HG03342 (cell line): ENCODE measurements at regions not wholly inside any gene's neighbourhood (a gene's known extent, or its start where the extent isn't known, plus 50 kb on each side); places are given as distances from the start of the nearest gene placed in this dataset.

ENCODE experiments used
- ATAC-seq: cut with Tn5 transposase; IDR thresholded peaks from one replicate; pipeline ENCODE4 v1.9.1; 2021; ENCODE audit warnings: mild to moderate bottlenecking, moderate library complexity; ENCODE audit not compliant: unreplicated experiment

DNA sequence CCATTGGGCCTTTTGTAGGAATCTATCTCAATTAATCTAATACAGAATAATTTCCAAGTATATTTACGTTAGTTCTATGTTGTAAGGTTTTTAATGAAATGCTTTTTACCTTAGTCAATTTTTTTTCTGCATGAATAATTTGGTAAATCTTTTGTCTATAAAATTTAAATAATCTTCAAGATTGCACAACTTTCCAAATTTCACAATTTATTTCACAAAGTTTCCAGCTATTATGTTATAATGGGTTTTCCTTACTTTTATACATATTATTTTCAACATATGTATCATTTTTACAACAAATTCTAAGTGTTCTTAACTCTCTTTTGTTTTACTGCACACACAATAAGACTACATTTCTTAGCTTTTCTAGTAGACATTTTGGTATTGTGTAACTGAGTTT, 470.7 kb downstream of the ETV1 start:
- ATAC-seq, result no peak

DNA sequence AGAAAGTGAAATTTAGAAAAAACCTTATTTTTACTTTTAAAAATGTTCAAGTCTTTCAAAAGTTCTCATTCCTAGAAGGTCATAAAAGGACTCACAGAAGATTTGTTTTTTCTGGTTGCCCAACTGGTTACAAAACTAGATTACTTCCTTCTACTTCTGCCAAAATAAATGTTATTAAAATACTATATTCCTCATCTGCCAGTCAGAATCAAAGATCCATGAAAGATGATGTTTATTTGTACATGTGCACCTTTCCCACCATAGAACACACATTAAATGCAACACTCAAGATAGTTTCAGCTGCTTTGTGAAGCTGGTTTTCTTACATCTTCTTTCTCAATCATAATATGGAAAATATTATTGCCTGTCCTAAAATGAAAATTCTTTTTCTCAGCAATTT, 465.4 kb downstream of the ETV1 start:
- no peak for ATAC-seq

DNA sequence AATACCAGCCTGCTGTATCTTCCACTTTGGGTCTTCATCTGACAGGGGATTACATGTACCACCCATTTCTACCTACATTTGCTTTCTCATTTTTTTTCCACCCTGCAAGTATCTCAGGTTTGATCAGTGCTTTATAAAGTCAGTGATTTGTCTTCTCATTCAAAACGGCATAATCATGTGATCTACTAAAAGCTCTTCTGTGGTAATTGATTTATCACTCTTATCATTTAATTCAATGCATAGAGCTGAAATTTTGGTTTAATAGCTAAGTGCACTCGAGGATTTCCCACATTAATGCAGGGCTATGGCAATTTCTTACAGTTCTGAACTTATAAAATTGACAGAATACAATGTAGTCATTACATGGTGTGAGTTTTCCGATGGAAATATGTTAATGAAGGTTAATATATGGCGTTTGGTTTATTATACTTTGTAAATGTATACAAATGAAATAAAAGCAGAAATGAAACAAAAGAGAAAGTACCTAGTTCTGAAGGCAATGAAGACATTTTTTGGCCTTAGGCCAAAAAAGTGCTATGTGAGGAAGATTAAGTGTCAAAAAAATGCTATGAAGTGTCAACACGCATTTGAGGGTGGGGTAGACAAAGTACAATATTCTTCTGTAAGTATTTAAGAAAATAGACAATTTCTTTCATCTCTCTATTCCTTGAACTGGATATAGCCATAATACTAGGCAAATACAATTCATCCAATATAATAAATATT, 457.3 kb downstream of the ETV1 start:
- no peak for ATAC-seq

DNA sequence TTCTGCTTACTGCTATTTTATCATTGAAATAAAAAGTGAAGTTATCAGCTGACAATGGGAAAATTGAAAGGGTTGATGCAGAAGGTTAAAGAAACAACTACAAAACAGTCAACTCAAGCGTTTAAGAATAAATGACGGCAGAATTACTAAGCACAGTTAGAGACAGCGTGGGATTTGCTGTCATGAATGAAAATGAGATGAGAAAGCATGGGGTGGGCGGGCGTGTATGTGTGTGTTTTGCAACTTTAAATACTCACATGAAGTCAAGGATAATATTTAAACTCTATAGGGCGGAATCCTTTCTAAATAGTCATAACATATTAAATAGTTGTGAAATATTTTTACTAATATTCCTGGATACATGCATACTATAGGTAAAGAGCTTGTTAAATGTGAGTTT, 450.8 kb downstream of the ETV1 start:
- no peak for ATAC-seq

DNA sequence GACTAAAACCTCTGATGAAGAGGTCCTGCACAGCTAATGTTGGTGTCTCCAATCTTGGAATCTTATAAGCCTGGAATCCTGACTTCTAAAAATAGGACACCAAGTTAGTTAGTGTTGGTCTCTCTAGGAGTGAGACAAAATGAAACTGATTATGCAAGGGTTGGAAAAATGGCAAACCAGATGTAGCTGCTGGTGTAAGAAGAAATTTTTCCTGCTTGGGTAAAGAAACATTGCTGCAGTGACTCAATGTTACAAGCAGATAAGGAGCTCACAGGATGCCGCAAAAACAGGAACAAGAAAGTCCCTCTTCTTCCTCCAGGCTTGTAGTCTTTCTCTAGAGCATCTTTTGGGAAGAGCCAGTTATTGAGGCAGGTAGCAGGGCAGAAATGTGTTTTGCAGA, 449.0 kb downstream of the ETV1 start:
- ATAC-seq, result no peak

DNA sequence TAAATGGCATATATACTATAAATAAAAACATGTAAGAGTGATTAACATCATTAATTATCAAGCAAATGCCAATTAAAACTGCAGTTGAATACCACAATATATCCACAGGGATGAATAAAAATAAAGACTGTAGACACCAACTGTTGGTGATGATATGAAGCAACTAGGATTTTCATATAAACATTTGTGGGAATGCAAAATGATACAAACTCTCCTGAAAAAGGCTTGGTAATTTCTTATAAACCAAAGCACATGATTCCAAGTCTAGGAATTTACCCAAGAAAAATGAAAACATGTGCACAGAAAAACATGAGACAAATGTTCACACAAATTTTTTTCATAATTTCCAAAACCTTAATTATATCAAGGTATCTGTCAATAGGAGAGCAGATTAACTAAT, 448.1 kb downstream of the ETV1 start:
- no peak for ATAC-seq

DNA sequence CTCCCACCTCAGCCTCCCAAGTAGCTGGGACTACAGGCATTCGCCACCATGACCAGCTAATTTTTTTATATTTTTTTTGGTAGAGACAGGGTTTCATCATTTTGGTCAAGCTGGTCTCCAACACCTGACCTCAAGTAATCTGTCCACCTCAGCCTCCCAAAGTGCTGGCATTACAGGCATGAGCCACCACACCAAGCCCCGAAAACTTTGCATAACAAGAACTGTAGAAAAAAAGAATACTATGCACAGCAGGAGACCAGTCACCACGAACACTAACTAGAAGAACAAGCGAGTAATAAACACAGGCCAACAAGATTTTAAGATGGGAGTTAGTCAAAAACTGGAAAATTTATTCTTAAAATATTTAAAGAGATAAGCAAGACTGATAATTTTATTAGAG, 447.0 kb downstream of the ETV1 start:
- no peak for ATAC-seq

DNA sequence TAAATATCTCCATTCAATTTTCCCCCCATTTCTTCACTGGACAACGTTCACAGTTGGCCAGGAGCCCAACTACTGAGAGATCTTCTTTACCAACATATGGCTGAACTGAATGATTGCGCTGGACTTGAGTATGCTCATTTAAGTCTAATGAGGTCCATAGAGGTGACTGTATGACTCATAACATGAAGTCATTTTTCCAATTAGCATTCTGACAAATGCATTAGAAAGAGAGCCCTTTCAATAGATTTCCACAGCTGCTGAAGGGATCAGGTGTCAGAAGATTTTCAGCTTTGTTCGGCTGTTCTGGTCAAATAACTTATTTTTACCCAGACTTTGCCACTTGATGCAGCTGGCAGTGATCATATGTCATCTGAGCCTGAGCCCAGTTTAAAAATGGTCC, 438.0 kb downstream of the ETV1 start:
- ATAC-seq, result no peak

DNA sequence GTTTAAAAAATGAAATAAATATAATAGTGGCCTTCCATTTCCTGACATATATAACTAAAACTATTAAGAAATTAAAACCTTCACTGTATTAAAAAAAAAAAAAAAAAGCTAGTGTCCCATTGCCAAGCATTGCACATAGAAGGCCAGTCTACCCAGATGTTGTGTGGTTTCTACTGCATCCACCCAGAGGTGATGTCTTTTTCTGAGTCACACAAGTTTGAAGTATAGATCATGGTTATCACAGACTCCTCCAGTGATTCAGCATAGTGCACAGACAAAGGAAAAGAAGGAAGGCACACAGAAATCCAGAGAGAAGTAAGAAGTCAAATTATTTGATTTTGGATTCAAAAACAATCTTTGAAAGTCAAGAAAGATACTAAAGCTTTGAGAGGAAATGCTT, 429.0 kb downstream of the ETV1 start:
- no peak for ATAC-seq

DNA sequence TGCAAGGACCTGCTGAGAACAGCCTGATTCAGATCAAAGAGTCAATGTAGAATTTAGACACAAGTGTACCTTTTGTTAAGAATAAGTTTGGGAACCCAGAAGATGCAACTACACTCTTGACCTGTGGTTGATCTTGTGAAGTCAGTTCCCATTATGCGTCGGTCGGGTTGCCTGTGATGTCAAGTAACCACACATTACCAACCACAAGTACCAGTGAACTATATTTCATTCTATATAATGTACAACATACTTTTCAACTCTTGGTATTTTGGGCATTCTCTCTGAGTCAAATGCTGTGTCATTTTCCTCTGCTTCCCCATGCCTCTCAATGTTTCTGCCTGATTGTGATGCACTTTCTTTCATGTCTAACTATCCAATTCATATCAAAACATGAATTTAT, 426.2 kb downstream of the ETV1 start:
- no peak for ATAC-seq

DNA sequence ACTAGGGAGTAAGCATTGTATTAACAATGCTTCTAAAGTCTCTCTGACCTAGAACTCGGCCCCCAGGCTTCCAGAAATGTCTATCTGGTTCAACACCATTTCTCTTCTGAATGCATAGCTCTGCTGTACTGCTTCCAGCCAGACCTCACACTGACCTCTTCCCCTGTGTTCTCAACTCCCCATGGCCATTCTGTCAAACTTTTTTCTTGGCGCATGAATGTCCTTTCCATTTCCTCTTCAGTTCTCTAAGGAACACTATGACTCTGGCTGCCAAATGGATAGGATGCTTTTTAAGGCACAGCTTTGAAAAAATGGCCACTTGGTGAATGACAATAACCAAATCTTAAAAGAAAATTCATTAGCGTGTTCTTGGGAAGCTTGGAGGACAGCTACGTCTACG, 425.8 kb downstream of the ETV1 start:
- ATAC-seq, result no peak

DNA sequence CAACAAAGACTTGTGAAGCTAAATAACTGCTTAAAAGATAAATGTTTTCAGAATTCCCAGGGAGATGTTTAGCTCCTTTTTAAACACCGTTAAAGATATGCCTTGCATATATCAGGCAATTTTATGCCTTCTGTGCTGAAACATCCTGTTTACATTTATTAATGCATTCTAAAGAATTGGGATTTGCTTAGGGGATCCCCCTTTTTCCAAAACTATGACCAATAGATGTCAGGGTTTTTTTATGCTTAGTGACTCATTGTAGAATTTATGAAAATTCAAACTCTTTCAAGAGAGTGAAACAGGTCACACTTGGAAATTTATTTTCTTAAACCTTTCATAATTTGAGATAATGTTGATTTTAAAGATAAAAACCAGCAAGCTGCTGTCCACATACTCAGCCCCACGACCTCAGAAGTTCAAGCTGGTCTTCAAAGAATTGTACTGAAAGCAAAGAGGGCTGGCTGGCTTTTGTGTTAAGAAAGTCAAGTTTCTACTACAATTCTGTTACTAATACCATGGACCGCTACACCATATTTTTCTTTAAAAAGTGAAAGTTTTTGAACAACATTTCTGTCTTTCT, 411.8 kb downstream of the ETV1 start:
- ATAC-seq, result no peak

DNA sequence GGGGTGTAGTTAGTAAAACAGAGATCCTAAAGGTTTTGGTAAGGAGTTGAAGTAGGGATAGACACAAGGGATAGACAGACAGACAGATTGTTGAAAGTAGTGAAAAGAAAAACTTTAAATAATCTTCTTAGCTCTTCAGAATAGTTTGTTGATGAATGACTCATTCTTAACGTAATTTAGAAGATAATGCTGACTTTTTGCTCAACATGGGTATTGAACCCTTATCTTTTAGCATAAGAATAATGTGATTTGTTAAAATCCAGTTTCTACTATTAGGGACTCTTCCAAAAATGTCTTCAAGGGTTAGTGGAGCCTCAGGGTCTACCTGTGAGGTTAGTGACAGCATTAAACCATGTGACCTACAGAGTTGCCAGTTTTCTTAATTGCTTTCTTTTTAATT, 411.2 kb downstream of the ETV1 start:
- ATAC-seq, result no peak

DNA sequence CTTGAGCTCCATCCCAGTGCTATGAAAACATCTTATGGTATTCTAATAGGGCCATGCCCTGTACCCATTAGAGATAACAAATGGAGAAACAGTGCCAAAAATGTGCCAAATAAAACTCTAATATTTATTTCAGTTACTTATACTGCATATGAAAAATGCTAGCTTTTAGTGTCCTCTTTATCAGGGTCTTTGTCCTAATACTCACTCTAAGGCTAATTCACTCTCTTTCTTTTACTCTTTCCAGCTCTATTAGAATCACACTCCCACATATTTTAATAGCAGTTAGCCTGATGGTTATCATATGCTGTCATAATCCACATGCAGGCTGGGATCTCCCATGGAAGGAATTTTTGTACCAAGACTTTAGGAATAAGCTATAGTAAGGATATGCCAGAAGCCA, 408.4 kb downstream of the ETV1 start:
- ATAC-seq, result no peak

DNA sequence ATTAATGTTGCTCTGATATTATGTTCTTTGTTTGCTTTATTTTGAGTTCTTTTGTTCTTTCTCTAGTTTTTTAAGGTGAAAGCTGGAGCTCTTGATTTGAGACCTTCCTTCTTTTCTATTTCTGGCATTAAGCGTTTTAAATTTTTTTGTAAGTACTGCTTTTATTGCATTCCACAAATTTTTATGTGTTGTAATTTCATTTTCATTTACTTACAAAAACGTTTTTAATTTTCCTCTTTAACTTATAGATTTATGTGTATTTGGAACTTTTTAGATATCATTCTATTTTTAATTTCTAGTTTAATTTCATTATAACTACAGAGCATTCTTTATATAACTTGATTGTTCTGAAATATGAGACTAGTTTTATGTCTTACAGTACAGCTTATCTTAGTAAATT, 395.6 kb downstream of the ETV1 start:
- no peak for ATAC-seq

DNA sequence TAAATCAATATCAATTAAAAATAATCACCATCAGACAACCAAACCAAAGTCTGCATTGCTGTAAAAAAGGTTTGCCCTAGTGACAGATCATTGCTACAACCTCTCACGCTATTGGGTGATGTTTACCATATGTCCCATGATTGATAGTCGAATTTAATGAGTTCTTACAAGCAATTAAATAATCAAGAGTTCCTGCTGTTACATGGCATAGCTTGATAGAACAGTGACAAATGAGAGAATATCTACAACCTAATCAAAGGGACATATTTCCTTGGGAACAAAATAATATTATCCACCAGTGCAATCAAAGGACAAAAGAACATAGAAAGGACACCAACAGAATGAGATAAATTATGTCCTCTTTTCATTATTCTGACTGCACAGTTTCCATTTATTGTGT, 387.4 kb downstream of the ETV1 start:
- no peak for ATAC-seq

DNA sequence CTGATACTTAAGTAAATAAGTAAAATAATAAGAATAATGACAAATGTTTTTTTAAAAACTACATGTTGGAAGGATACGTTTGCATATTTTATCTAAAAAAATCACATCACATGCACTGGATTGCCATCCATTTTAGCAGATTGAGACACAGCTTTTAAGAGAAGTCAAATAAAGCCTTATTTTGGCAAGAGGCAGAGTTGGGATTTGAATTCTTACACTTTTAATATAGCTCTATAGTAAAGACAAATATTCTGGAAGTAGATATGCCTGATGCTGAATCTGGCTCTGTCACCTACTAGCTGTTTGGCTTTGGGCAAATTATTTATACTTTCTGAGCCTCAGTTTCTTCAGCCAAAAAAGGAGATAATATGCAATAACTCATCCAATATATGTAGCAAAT, 386.4 kb downstream of the ETV1 start:
- ATAC-seq, result no peak

DNA sequence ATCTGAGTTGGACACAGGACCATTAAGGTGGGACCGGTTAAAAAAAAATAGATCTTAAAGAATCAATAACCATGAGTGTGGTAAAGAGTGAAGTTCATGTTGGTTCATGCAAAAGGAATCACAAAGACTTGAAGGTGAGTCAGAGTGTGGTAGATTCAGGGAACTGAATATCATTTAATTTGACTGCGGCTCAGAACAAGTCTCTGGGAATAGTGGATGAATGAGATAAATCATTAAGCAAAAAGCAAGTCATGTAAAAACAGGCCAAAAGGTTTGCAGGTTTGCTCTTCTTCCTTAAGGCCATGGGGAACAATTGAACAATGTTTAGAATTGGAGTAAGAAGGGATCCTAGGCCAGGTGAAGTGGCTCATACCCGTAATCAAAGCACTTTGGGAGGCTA, 385.8 kb downstream of the ETV1 start:
- ATAC-seq, result no peak

DNA sequence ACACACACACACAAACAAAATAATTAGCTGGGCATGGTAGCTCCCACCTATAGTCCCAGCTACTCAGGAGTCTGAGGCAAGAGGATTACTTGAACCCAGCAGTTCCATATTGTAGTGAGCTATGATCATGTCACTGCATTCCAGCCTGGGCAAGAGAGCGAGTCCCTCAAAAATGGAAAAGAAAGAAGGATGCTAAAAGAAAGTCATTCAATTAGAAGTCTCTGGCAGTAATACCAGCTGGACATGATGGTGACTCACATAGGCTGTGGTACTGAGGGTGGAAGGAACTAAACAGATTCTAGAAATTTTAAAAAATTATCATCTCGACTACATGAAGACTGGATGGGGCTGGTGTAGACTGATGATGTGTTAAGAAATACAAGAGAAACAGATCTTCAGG, 385.3 kb downstream of the ETV1 start:
- ATAC-seq, result no peak

DNA sequence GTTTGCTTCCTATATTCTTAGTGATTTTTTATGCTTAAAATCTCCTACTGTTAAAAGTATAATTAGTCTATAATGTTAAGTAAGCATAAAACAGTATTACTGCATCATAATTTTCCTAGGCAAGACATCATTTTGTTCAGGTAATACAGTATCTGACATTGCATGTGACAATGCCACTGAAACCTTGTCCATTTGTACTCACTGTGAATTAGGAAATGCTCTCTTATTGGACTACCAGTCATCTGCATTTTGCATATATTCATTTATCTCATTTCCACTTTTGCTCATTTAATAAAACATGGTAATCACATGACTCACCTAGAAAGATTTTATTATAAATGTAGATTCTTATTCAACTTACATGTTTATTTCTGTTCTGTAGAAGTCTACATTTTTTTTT, 379.1 kb downstream of the ETV1 start:
- ATAC-seq, result no peak

DNA sequence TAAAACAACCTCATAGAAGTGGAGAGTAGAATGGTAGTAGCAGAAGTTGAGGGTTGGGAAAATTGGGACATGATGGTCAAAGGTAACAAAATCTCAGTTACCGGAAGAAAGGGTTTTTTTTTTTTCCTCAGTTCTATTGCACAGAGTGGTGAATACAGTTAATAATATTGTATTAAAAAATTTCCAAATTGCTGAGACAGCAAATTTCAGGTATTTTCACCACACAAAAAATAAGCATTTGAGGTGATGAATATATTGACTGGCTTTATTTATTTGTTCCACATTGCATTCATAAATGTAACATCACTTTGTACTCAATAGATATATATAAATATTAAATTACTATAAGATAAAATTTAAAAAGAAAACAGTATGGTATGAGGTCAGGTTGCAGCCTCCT, 373.8 kb downstream of the ETV1 start:
- no peak for ATAC-seq

DNA sequence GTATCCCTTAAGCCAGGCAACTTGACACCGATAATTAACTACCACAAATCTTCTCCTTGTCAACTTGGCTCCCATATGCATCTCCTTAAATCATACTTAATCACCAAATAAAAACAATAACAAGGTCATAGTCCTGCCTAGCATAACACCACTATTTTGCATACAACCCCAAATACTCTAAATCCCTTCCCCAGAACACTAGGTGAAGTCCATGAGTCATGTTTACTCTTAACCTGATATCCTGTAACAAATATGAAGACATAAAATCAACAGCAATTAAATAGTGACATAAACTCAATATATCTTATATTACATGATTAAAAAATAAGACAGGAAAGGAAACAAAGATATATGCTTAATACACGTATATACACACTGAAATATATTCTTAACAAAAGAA, 362.0 kb downstream of the ETV1 start:
- ATAC-seq, result no peak
